ENCODE measurements at regions not wholly inside any gene's neighbourhood (a gene's known extent, or its start where the extent isn't known, plus 50 kb on each side); places are given as distances from the start of the nearest gene placed in this dataset.
A peak's percentile ranks its signal among the peaks of the same experiment; 100 is the strongest.

DNA sequence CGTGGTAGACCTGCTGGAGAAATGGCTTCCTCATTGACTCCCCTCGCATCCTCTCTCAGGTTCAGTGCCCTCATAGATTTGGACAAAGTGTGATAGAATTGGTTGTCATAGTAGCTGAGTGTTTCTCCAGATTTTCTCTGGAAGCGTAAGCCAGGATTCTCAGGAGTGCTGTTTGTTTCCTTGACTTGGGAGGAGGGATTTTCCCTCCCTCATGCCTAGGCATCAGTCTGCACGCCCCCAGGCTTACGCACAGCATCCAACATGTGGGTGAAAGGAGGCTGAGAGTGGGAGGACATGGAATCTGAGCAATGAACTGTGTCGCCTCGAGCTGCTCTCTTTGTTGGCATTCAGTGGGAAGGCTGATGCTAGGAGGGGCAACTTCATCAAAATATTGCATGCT is 503.5 kb downstream of the LTN1 start:
- Histone ChIP-seq H3K9me3 (ENCODE audit: control insufficient read depth, insufficient read depth, low read length) (no peaks in the 10 kb centered on the region), H3K27ac (ENCODE audit: low read depth, low read length) (no peak overlapping the region), H3K4me3 (ENCODE audit: low read depth, low read length) (no peak overlapping the region), H3K27me3 (ENCODE audit: control insufficient read depth, insufficient read depth, low read length) (no peaks in the 10 kb centered on the region)
- ChIA-PET POLR2A (no interaction called here), CTCF (no interaction called here)
- no peak for DNase-seq (ENCODE audit: low read depth, low spot score)
- TF ChIP-seq, protein P1, sequence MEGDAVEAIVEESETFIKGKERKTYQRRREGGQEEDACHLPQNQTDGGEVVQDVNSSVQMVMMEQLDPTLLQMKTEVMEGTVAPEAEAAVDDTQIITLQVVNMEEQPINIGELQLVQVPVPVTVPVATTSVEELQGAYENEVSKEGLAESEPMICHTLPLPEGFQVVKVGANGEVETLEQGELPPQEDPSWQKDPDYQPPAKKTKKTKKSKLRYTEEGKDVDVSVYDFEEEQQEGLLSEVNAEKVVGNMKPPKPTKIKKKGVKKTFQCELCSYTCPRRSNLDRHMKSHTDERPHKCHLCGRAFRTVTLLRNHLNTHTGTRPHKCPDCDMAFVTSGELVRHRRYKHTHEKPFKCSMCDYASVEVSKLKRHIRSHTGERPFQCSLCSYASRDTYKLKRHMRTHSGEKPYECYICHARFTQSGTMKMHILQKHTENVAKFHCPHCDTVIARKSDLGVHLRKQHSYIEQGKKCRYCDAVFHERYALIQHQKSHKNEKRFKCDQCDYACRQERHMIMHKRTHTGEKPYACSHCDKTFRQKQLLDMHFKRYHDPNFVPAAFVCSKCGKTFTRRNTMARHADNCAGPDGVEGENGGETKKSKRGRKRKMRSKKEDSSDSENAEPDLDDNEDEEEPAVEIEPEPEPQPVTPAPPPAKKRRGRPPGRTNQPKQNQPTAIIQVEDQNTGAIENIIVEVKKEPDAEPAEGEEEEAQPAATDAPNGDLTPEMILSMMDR (IDR thresholded peaks at IDR 0.05; ENCODE audit: low read depth, low read length), result no peak

DNA sequence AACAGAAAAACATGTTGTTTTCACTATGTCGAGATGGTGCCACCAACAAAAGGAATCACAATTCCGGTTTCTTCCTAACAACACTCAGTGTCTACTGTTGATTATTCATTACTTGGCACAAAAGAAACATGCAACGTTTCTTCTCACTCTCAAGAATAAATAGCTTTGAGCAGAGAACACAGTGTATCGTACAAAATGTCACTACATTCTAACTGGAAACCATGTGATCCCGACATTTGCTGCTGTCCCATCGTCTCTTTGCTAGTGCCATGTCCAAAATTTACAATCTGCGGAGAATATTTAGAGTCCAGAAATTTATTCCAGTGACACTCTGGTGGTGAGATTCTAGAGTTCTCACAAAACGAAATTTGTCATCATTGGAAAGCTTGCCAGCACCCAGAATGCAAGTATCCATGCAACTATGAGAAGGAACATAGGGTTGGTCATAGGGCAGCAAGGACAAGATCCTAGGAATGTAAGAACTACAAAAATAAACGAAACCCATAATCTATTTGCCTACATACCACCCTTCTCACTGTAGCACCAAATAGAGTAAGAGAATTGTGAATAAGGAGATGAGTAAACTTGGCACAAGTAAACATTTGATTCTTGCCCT is 505.1 kb downstream of the LTN1 start:
- no peaks in the 10 kb centered on the region for H3K27me3 ChIP-seq (ENCODE audit: control insufficient read depth, insufficient read depth, low read length)
- H3K9me3 ChIP-seq (ENCODE audit: control insufficient read depth, insufficient read depth, low read length), result no peaks in the 10 kb centered on the region
- POLR2A ChIA-PET, result no interaction called here
- CTCF ChIA-PET, result no interaction called here
- no peak for DNase-seq (ENCODE audit: low read depth, low spot score)
- no peak overlapping the region for H3K4me3 ChIP-seq (ENCODE audit: low read depth, low read length)
- TF ChIP-seq, protein P1 (IDR thresholded peaks at IDR 0.05; ENCODE audit: low read depth, low read length), result no peak
- no peak overlapping the region for H3K27ac ChIP-seq (ENCODE audit: low read depth, low read length)

DNA sequence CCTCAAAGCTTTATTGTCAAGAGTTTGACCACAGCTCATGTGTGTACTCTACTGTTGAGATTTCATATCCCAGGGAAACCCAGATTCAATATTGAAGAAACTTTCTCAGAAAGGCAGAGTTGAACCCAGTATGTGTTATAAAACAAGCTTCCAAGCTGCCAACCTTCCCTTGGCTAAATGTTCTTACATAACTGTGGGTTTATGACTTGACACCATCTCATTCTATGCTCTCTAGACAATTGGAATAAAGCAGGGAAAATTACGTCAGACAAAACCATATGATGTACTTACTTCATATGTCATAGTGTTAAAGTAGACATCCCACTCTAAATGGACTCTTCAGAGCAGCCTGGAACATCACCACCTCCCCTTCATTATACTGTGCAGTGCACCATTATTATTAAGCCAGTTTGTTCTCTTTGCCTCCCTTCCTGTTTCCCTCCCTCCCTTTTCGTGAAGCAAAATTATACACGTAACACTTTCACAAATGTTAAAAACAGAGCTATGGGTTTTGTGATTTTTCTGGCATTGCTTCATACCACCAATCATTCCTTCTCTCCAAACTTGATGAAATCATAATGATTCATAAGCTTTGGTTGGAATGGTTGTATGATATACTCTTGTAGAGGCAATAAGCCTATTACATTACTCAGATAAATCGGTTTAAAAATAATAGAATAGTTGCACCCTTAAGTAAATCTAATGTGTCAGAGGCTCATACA is 507.2 kb downstream of the LTN1 start:
- TF ChIP-seq, protein P1 (IDR thresholded peaks at IDR 0.05; ENCODE audit: low read depth, low read length), result no peak
- DNase-seq (ENCODE audit: low read depth, low spot score), result peak; percentile 2
- Histone ChIP-seq H3K4me3 (ENCODE audit: low read depth, low read length) (no peak overlapping the region), H3K9me3 (ENCODE audit: control insufficient read depth, insufficient read depth, low read length) (no peaks in the 10 kb centered on the region), H3K27me3 (ENCODE audit: control insufficient read depth, insufficient read depth, low read length) (no peaks in the 10 kb centered on the region), H3K27ac (ENCODE audit: low read depth, low read length) (no peak overlapping the region)
- CTCF ChIA-PET, result interaction anchor here (0.6 to 1.1 kb wide), 3 partner anchors 18 to 295 kb away, joined by 3 read pairs; no protein-coding TSS in a partner anchor
- POLR2A ChIA-PET, result no interaction called here

DNA sequence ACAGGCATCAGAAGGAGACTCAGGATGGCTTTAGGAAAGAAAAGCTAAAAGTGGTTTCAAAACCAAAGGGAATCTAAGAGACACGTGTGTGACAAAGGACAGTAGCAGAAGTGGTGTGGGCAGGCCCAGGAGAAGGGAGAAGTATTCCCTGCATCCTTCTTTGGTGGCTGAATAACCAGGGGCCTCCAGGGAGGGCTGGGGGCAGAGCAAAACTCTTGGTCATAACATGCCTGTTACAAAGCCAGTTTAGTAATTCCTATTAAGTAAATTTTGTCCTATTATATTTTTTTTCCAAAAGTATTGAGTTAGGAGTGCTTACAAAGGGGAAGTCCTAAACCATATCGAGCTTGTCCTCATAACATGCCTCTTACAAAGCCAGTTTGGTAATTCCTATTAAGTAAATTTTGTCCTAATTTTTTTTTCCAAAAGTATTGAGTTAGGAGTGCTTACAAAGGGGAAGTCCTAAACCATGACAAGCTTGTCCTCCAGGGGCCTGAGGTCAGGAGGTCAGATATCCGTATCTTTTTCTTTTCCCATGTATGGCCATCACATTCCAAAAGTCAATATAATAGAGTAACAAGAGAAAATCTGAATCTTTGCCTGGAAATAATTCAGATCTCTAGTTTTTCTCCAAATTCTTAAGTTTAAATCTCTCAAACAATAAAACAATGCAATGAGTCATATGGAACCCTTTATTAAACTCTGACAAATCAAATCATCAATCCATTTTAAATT is 509.2 kb downstream of the LTN1 start:
- Histone ChIP-seq H3K9me3 (ENCODE audit: control insufficient read depth, insufficient read depth, low read length) (no peaks in the 10 kb centered on the region), H3K27ac (ENCODE audit: low read depth, low read length) (no peak overlapping the region), H3K27me3 (ENCODE audit: control insufficient read depth, insufficient read depth, low read length) (no peaks in the 10 kb centered on the region), H3K4me3 (ENCODE audit: low read depth, low read length) (no peak overlapping the region)
- CTCF ChIA-PET, result interaction anchor here (0.5 kb wide), 1 partner anchor 19 kb away, joined by 6 read pairs; no protein-coding TSS in a partner anchor
- TF ChIP-seq, protein P1 (IDR thresholded peaks at IDR 0.05; ENCODE audit: low read depth, low read length), result no peak
- no peak for DNase-seq (ENCODE audit: low read depth, low spot score)
- POLR2A ChIA-PET, result no interaction called here

DNA sequence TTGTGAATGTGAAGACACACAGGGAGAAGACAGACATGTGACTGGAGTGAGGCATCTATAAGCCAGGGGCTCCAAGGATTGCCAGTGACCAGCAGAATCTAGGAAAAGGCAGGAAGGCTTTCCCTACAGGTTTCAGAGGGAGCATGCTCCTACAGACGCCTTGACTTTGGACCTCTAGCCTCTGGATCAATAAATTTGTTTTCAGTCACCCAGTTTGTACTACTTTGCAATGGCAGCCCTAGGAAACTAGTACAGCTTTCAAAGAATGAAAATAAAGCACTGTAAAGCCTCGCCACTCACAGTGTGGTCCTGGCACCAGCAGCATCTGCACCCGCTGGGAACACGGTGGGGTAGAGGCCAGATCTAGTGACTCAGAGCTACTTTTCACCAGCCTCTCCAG is 510.0 kb downstream of the LTN1 start:
- Histone ChIP-seq H3K27ac (ENCODE audit: low read depth, low read length) (no peak overlapping the region), H3K9me3 (ENCODE audit: control insufficient read depth, insufficient read depth, low read length) (no peaks in the 10 kb centered on the region), H3K27me3 (ENCODE audit: control insufficient read depth, insufficient read depth, low read length) (no peaks in the 10 kb centered on the region), H3K4me3 (ENCODE audit: low read depth, low read length) (no peak overlapping the region)
- TF ChIP-seq, protein P1 (IDR thresholded peaks at IDR 0.05; ENCODE audit: low read depth, low read length), result no peak
- ChIA-PET CTCF (no interaction called here), POLR2A (no interaction called here)
- no peak for DNase-seq (ENCODE audit: low read depth, low spot score)
